GM19240 (cell line): ENCODE measurements at regions not wholly inside any gene's neighbourhood (a gene's known extent, or its start where the extent isn't known, plus 50 kb on each side); places are given as distances from the start of the nearest gene placed in this dataset.
"Not testable (repeated sequence)": the region's sequence is repeated elsewhere in the genome, so short reads cannot be mapped to it uniquely, and the experiment has no call there.

Source experiments
- DNase-seq: peaks from one replicate; pipeline ENCODE4 v3.0.0; 2011; ENCODE audit warnings: low spot score; ENCODE audit not compliant: insufficient read length

GRCh38 chr7:124254396-124254795, 221.5 kb upstream of the TMEM229A start:
- DNase-seq = no peak

GRCh38 chr7:124251636-124252035, 218.8 kb upstream of the TMEM229A start:
- no peak for DNase-seq

- DNase-seq = no peak
These were observed 217.6 kb upstream of the TMEM229A start for GRCh38 chr7:124250297-124251034.

GRCh38 chr7:124247691-124248090, 214.8 kb upstream of the TMEM229A start:
- DNase-seq = no peak

- no peak for DNase-seq
These were observed 213.5 kb upstream of the TMEM229A start for GRCh38 chr7:124246262-124246863.

- DNase-seq = not testable (repeated sequence)
These were observed 211.6 kb upstream of the TMEM229A start for GRCh38 chr7:124244469-124244868.

- no peak for DNase-seq
These were observed 186.8 kb upstream of the TMEM229A start for GRCh38 chr7:124219681-124220080.

- no peak for DNase-seq
These were observed 175.8 kb upstream of the TMEM229A start for GRCh38 chr7:124208642-124209041.

- no peak for DNase-seq
These were observed 175.3 kb upstream of the TMEM229A start for GRCh38 chr7:124208173-124208572.

GRCh38 chr7:124205526-124205925, 172.7 kb upstream of the TMEM229A start:
- DNase-seq = no peak

- no peak for DNase-seq
These were observed 169.7 kb upstream of the TMEM229A start for GRCh38 chr7:124202546-124202945.

- no peak for DNase-seq
These were observed 169.0 kb upstream of the TMEM229A start for GRCh38 chr7:124201768-124202349.

GRCh38 chr7:124196519-124196918, 163.7 kb upstream of the TMEM229A start:
- DNase-seq = no peak

GRCh38 chr7:124192885-124193284, 160.0 kb upstream of the TMEM229A start:
- DNase-seq = no peak

- no peak for DNase-seq
These were observed 158.8 kb upstream of the TMEM229A start for GRCh38 chr7:124191713-124192112.

- no peak for DNase-seq
These were observed 158.2 kb upstream of the TMEM229A start for GRCh38 chr7:124191030-124191429.

GRCh38 chr7:124188576-124188975, 155.7 kb upstream of the TMEM229A start:
- no peak for DNase-seq

GRCh38 chr7:124187962-124188361, 155.1 kb upstream of the TMEM229A start:
- DNase-seq = no peak

GRCh38 chr7:124183649-124184048, 150.8 kb upstream of the TMEM229A start:
- no peak for DNase-seq

- no peak for DNase-seq
These were observed 146.8 kb upstream of the TMEM229A start for GRCh38 chr7:124179641-124180040.

- DNase-seq = no peak
These were observed 145.0 kb upstream of the TMEM229A start for GRCh38 chr7:124177891-124178290.

GRCh38 chr7:124171812-124172211, 138.9 kb upstream of the TMEM229A start:
- not testable (repeated sequence) for DNase-seq

- no peak for DNase-seq
These were observed 138.2 kb upstream of the TMEM229A start for GRCh38 chr7:124171068-124171467.
